SK-N-SH (cell line): ENCODE measurements at regions not wholly inside any gene's neighbourhood (a gene's known extent, or its start where the extent isn't known, plus 50 kb on each side); places are given as distances from the start of the nearest gene placed in this dataset.

ENCODE experiments used
- CTCF ChIA-PET: fragments of 300-600, 350-600 bp; formaldehyde crosslinking; extraction: SDS; loops from one replicate; lab custom pipeline; 2021; lab: Yijun Ruan, JAX
- POLR2A ChIA-PET: fragments of 350-600 bp; sonication (Branson Sonifier 250); formaldehyde crosslinking; extraction: SDS; loops from one replicate; lab custom pipeline; 2020; ENCODE audit warnings: antibody characterized with exemption, inconsistent platforms; lab: Yijun Ruan, JAX
- DNase-seq: peaks from one replicate; pipeline ENCODE4 v3.0.0; 2012
- H2AFZ ChIP-seq: fragments of 200-600 bp; sonication (generic); 2 replicates; pipeline ENCODE4 v1.8.1; 2016; ENCODE audit warnings: antibody characterized with exemption, mild to moderate bottlenecking, low read depth
- H3F3A ChIP-seq: fragments of 200-600 bp; sonication (generic); replicated peaks from 2 replicates; pipeline ENCODE3; 2016; ENCODE audit warnings: antibody characterized with exemption, mild to moderate bottlenecking; ENCODE audit not compliant: insufficient read depth
- H3K27ac ChIP-seq, 2 experiments: fragments of 200-500 bp in 1 of 2; fragments of 200-600 bp in 1 of 2; sonication (Bioruptor generic) in 1 of 2; sonication (generic), shearing (Covaris generic) in 1 of 2; 2 replicates each; pipeline versions ENCODE4 v1.5.1 to v1.6.1; 2014 to 2016; ENCODE audit warnings: low read depth in 2 of 2, inconsistent platforms in 1 of 2, low read length in 1 of 2, mild to moderate bottlenecking in 1 of 2, mixed read lengths in 1 of 2
- H3K27me3 ChIP-seq: fragments of 200-600 bp; sonication (generic), shearing (Covaris generic); 2 replicates; pipeline ENCODE4 v1.6.1; 2016; ENCODE audit warnings: mixed run types; ENCODE audit not compliant: insufficient read depth
- H3K36me3 ChIP-seq, 2 experiments: fragments of 200-500 bp in 1 of 2; fragments of 200-600 bp in 1 of 2; sonication (Bioruptor generic) in 1 of 2; sonication (generic) in 1 of 2; replicated peaks in 1 of 2; 2 replicates each; pipeline versions ENCODE3 to v1.5.1; 2014 to 2016; ENCODE audit warnings: low read length in 1 of 2, mild to moderate bottlenecking in 1 of 2; ENCODE audit not compliant: insufficient read depth in 2 of 2, control insufficient read depth in 1 of 2
- H3K4me1 ChIP-seq, 2 experiments: fragments of 200-500 bp in 1 of 2; fragments of 200-600 bp in 1 of 2; sonication (Bioruptor generic) in 1 of 2; sonication (generic), shearing (Covaris generic) in 1 of 2; 2 replicates each; pipeline versions ENCODE4 v1.5.1 to v1.6.1; 2014 to 2016; ENCODE audit warnings: low read depth in 1 of 2, low read length in 1 of 2, mixed run types in 1 of 2; ENCODE audit not compliant: insufficient read depth in 2 of 2, control insufficient read depth in 1 of 2
- H3K4me2 ChIP-seq: fragments of 200-600 bp; sonication (generic), shearing (Covaris generic); 2 replicates; pipeline ENCODE4 v1.6.1; 2017; ENCODE audit warnings: mixed run types
- H3K4me3 ChIP-seq, 2 experiments: fragments of 200-500 bp in 1 of 2; fragments of 200-600 bp in 1 of 2; sonication (Bioruptor generic) in 1 of 2; sonication (generic), shearing (Covaris generic) in 1 of 2; 2 replicates each; pipeline versions ENCODE4 v1.5.1 to v1.8.1; 2014 to 2016; ENCODE audit warnings: low read depth in 2 of 2, inconsistent platforms in 1 of 2, low read length in 1 of 2, mild to moderate bottlenecking in 1 of 2, mixed read lengths in 1 of 2, moderate library complexity in 1 of 2
- H3K79me2 ChIP-seq: fragments of 200-600 bp; sonication (generic); 2 replicates; pipeline ENCODE4 v1.8.1; 2017; ENCODE audit warnings: mild to moderate bottlenecking; ENCODE audit not compliant: insufficient read depth
- H3K9ac ChIP-seq: fragments of 200-600 bp; sonication (generic); 2 replicates; pipeline ENCODE4 v1.6.1; 2017; ENCODE audit warnings: mixed run types
- H3K9me2 ChIP-seq: fragments of 200-600 bp; sonication (generic); 2 replicates; pipeline ENCODE4 v1.6.1; 2017; ENCODE audit warnings: mixed run types
- H3K9me3 ChIP-seq: fragments of 200-600 bp; sonication (generic); 2 replicates; pipeline ENCODE4 v1.6.1; 2017; ENCODE audit warnings: mixed run types, mild to moderate bottlenecking, moderate library complexity
- H4K20me1 ChIP-seq: fragments of 200-600 bp; sonication (generic); 2 replicates; pipeline ENCODE4 v1.6.1; 2017; ENCODE audit warnings: mild to moderate bottlenecking, mixed run types; ENCODE audit not compliant: insufficient read depth
- CHD2 ChIP-seq: fragments of 150-350 bp; IDR thresholded peaks from 2 replicates; pipeline ENCODE4 v1.6.1; 2018; ENCODE audit warnings: low read length; ENCODE audit not compliant: partially characterized antibody
- ELF1 ChIP-seq: IDR thresholded peaks from 2 replicates; pipeline ENCODE4 v1.4.0; 2012
- EP300 ChIP-seq, 2 experiments: IDR thresholded peaks; 2 replicates each; pipeline versions ENCODE4 v1.4.0 to v1.6.1; 2012; ENCODE audit warnings: borderline replicate concordance in 1 of 2, low read depth in 1 of 2, low read length in 1 of 2
- EZH2phosphoT487 ChIP-seq: fragments of 200-600 bp; sonication (generic); IDR thresholded peaks from 2 replicates; pipeline ENCODE4 v1.6.1; 2017; ENCODE audit warnings: low read depth, mixed run types, mild to moderate bottlenecking, antibody characterized with exemption, moderate library complexity, borderline replicate concordance
- FOSL2 ChIP-seq: IDR thresholded peaks from 2 replicates; pipeline ENCODE4 v1.4.0; 2012; ENCODE audit warnings: low read depth, mild to moderate bottlenecking, moderate library complexity, borderline replicate concordance
- FOXJ3 ChIP-seq: sonication (generic); formaldehyde crosslinking; IDR thresholded peaks from 2 replicates; pipeline ENCODE4 v1.5.1; 2020; ENCODE audit warnings: mild to moderate bottlenecking, missing genetic modification reagents
- GABPA ChIP-seq: IDR thresholded peaks from 2 replicates; pipeline ENCODE4 v1.4.0; 2012; ENCODE audit warnings: low read depth, mild to moderate bottlenecking
- POLR2AphosphoS5 ChIP-seq: IDR thresholded peaks from 2 replicates; pipeline ENCODE4 v1.6.1; 2012; ENCODE audit warnings: low read depth, low read length
- RCOR1 ChIP-seq: fragments of 150-350 bp; IDR thresholded peaks from 2 replicates; pipeline ENCODE4 v1.6.1; 2017; ENCODE audit warnings: antibody characterized with exemption, low read length
- RFX5 ChIP-seq: IDR thresholded peaks from 2 replicates; pipeline ENCODE4 v1.6.1; 2012; ENCODE audit warnings: mild to moderate bottlenecking, improper control_type of control experiment, low read length
- RXRA ChIP-seq: IDR thresholded peaks from 2 replicates; pipeline ENCODE4 v1.4.0; 2012; ENCODE audit warnings: low read depth, mild to moderate bottlenecking, borderline replicate concordance
- TAF1 ChIP-seq: IDR thresholded peaks from 2 replicates; pipeline ENCODE4 v1.6.1; 2012; ENCODE audit warnings: low read depth, mild to moderate bottlenecking, low read length, moderate library complexity, borderline replicate concordance
- TCF12 ChIP-seq: IDR thresholded peaks from 2 replicates; pipeline ENCODE4 v1.4.0; 2012
- TEAD4 ChIP-seq: IDR thresholded peaks from 2 replicates; pipeline ENCODE4 v1.4.0; 2012; ENCODE audit warnings: mild to moderate bottlenecking, borderline replicate concordance; ENCODE audit not compliant: insufficient read depth
- YY1 ChIP-seq: IDR thresholded peaks from 2 replicates; pipeline ENCODE4 v1.4.0; 2012; ENCODE audit warnings: low read depth, mild to moderate bottlenecking
- WGBS: methylation state at CpG from one replicate; pipeline ENCODE4 v1.1.6; 2017; ENCODE audit warnings: low lambda C conversion rate; 5-methylcytosine and 5-hydroxymethylcytosine counted together
- TF ChIP-seq, protein P1 (sequence below): fragments of 150-350 bp; IDR thresholded peaks from 2 replicates; pipeline ENCODE4 v1.6.1; 2017; ENCODE audit warnings: antibody characterized with exemption, low read length, low read depth, borderline replicate concordance
- TF ChIP-seq, protein P2 (sequence below): IDR thresholded peaks from 2 replicates; pipeline ENCODE4; 2012
- TF ChIP-seq, protein P3 (sequence below): IDR thresholded peaks from 2 replicates; pipeline ENCODE4 v1.4.0; 2012; ENCODE audit warnings: low read depth, borderline replicate concordance
- TF ChIP-seq, protein P4 (sequence below): IDR thresholded peaks from 2 replicates; pipeline ENCODE4 v1.6.1; 2012; ENCODE audit warnings: mild to moderate bottlenecking, low read depth, low read length, moderate library complexity

DNA sequence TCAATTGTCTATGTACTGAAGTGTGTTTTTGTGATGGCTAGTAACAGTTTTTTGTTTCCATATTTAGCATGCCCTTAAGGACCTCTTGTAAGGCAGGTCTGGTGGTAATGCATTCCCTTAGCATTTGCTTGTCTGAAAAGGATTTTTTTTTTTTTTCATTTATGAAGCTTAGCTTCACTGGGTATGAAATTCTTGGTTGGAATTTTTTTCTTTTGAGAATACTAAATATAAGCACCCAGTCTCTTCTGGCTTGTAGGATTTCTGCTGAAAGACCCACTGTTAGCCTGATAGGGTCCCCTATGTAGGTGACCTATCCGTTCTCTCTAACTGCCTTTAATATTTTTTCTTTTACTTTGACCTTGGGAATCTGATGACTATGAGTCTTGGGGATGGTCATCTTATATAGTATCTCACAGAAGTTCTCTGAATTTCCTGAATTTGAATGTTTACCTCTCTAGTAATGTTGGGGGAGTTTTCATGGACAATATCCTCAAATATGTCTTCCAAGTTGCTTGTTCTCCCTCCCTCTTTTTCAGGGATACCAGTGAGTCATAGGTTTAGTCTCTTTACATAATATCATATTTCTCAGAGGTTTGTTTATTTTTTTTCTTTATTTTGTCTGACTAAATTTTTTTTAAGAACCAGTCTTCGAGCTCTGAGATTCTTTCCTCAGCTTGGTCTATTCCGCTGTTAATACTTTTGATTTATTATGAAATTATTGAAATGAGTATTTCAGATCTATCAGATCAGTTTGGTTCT, 157.1 kb upstream of the PGRMC2 start:
- Histone ChIP-seq H2AFZ (no peak overlapping the region), H3K9me3 (peaks cover 11% of the 10 kb centered on the region; the same call in 1 of the 2 replicates), H3K27me3 (no peaks in the 10 kb centered on the region), H3K9me2 (no peaks in the 10 kb centered on the region), H3K9ac (no peak overlapping the region), H4K20me1 (no peaks in the 10 kb centered on the region), H3F3A (no peaks in the 10 kb centered on the region), H3K79me2 (no peaks in the 10 kb centered on the region), H3K36me3 (no peaks in the 10 kb centered on the region), H3K4me1 (no peaks in the 10 kb centered on the region), H3K27ac (no peak overlapping the region), H3K4me2 (no peak overlapping the region), H3K4me3 (no peak overlapping the region)
- TF ChIP-seq, protein P1, sequence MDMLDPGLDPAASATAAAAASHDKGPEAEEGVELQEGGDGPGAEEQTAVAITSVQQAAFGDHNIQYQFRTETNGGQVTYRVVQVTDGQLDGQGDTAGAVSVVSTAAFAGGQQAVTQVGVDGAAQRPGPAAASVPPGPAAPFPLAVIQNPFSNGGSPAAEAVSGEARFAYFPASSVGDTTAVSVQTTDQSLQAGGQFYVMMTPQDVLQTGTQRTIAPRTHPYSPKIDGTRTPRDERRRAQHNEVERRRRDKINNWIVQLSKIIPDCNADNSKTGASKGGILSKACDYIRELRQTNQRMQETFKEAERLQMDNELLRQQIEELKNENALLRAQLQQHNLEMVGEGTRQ, result no peak
- TF ChIP-seq TCF12 (no peak), FOXJ3 (CRISPR knock-in tag) (no peak), GABPA (no peak), TAF1 (no peak), FOSL2 (no peak), RCOR1 (no peak), RFX5 (no peak), EZH2phosphoT487 (no peak), EP300 (IDR thresholded peaks at IDR 0.05; ENCODE audit: borderline replicate concordance in 1 of 2, low read depth in 1 of 2, low read length in 1 of 2) (no peak), RXRA (no peak)
- TF ChIP-seq, protein P2, sequence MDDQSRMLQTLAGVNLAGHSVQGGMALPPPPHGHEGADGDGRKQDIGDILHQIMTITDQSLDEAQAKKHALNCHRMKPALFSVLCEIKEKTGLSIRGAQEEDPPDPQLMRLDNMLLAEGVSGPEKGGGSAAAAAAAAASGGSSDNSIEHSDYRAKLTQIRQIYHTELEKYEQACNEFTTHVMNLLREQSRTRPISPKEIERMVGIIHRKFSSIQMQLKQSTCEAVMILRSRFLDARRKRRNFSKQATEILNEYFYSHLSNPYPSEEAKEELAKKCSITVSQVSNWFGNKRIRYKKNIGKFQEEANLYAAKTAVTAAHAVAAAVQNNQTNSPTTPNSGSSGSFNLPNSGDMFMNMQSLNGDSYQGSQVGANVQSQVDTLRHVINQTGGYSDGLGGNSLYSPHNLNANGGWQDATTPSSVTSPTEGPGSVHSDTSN, result no peak
- POLR2A ChIA-PET, result no interaction called here
- 83% methylated on average over 3 of the region's 3 CpGs for WGBS
- no peak for DNase-seq
- CTCF ChIA-PET, result no interaction called here

DNA sequence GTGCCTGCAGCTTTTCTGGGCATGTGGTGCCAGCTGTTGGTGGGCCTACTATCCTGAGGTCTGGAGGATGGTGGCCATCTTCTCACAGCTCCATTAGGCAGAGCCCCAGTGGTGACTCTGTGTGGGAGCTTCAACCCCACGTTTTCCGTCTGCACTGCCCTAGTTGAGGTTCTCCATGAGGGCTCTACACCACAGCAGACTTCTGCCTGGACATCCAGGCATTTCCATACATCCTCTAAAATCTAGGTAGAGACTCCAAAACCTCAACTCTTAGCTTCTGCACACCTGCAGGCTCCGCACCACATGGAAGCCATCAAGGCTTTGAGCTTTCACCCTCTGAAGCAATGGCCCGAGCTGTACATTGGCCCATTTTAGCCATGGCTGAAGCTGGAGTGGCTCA, 153.3 kb upstream of the PGRMC2 start:
- ChIA-PET POLR2A (no interaction called here), CTCF (interaction anchor here (2.2 kb wide), 1 partner anchor 13 kb away, joined by 8 read pairs; no protein-coding TSS in a partner anchor)
- no peak for TF ChIP-seq FOSL2
- TF ChIP-seq ELF1, result no peak
- TF ChIP-seq, protein P3, sequence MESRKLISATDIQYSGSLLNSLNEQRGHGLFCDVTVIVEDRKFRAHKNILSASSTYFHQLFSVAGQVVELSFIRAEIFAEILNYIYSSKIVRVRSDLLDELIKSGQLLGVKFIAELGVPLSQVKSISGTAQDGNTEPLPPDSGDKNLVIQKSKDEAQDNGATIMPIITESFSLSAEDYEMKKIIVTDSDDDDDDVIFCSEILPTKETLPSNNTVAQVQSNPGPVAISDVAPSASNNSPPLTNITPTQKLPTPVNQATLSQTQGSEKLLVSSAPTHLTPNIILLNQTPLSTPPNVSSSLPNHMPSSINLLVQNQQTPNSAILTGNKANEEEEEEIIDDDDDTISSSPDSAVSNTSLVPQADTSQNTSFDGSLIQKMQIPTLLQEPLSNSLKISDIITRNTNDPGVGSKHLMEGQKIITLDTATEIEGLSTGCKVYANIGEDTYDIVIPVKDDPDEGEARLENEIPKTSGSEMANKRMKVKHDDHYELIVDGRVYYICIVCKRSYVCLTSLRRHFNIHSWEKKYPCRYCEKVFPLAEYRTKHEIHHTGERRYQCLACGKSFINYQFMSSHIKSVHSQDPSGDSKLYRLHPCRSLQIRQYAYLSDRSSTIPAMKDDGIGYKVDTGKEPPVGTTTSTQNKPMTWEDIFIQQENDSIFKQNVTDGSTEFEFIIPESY, result no peak
- no peak for TF ChIP-seq TAF1
- TF ChIP-seq RCOR1, result no peak
- TF ChIP-seq CHD2, result no peak
- TF ChIP-seq RFX5, result no peak
- no peak for TF ChIP-seq POLR2AphosphoS5
- no peak for TF ChIP-seq EZH2phosphoT487
- TF ChIP-seq TCF12, result no peak
- TF ChIP-seq EP300 (IDR thresholded peaks at IDR 0.05; ENCODE audit: borderline replicate concordance in 1 of 2, low read depth in 1 of 2, low read length in 1 of 2), result no peak
- TF ChIP-seq, protein P4, sequence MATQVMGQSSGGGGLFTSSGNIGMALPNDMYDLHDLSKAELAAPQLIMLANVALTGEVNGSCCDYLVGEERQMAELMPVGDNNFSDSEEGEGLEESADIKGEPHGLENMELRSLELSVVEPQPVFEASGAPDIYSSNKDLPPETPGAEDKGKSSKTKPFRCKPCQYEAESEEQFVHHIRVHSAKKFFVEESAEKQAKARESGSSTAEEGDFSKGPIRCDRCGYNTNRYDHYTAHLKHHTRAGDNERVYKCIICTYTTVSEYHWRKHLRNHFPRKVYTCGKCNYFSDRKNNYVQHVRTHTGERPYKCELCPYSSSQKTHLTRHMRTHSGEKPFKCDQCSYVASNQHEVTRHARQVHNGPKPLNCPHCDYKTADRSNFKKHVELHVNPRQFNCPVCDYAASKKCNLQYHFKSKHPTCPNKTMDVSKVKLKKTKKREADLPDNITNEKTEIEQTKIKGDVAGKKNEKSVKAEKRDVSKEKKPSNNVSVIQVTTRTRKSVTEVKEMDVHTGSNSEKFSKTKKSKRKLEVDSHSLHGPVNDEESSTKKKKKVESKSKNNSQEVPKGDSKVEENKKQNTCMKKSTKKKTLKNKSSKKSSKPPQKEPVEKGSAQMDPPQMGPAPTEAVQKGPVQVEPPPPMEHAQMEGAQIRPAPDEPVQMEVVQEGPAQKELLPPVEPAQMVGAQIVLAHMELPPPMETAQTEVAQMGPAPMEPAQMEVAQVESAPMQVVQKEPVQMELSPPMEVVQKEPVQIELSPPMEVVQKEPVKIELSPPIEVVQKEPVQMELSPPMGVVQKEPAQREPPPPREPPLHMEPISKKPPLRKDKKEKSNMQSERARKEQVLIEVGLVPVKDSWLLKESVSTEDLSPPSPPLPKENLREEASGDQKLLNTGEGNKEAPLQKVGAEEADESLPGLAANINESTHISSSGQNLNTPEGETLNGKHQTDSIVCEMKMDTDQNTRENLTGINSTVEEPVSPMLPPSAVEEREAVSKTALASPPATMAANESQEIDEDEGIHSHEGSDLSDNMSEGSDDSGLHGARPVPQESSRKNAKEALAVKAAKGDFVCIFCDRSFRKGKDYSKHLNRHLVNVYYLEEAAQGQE, result no peak
- TF ChIP-seq YY1, result no peak
- TF ChIP-seq TEAD4, result no peak

More for the DNA sequence above, 153.3 kb upstream of the PGRMC2 start:
- H3K36me3 ChIP-seq, result no peaks in the 10 kb centered on the region
- no peaks in the 10 kb centered on the region for H3F3A ChIP-seq
- H3K27me3 ChIP-seq, result no peaks in the 10 kb centered on the region
- no peak overlapping the region for H3K27ac ChIP-seq
- no peak for DNase-seq
- H4K20me1 ChIP-seq, result no peaks in the 10 kb centered on the region
- H3K9me2 ChIP-seq, result no peaks in the 10 kb centered on the region
- no peak overlapping the region for H3K4me3 ChIP-seq
- no peak overlapping the region for H3K9ac ChIP-seq
- 59% methylated on average over 2 of the region's 4 CpGs for WGBS
- no peak overlapping the region for H2AFZ ChIP-seq
- no peaks in the 10 kb centered on the region for H3K4me1 ChIP-seq
- no peak overlapping the region for H3K4me2 ChIP-seq
- H3K79me2 ChIP-seq, result no peaks in the 10 kb centered on the region
- peaks cover 11% of the 10 kb centered on the region; the same call in 1 of the 2 replicates for H3K9me3 ChIP-seq
